Fibroblast of skin of right biceps (primary cell): ENCODE measurements at regions not wholly inside any gene's neighbourhood (a gene's known extent, or its start where the extent isn't known, plus 50 kb on each side); places are given as distances from the start of the nearest gene placed in this dataset.

Experiments used
- DNase-seq: peaks from one replicate; pipeline ENCODE4 v3.0.0-alpha.2; 2013

DNA sequence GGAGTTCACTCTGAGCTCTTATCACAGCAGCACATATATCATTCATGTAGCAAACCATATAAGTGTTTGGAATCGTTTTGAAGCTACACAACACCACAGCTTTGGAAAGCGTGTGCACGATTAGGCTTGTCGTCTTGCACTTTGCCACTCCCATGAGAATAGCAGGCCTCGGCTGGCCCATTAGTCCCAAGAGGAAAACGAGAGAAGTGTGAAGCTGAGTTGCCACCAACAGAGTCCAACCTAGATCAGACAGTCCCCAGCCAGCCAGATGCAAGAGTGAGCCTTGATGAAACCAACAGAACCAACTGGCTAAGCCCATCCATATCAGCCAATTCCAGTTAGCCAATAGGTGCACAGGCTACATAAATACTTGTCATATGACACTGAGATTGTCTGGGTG, 238.4 kb downstream of the C1orf94 start:
- DNase-seq: no peak

DNA sequence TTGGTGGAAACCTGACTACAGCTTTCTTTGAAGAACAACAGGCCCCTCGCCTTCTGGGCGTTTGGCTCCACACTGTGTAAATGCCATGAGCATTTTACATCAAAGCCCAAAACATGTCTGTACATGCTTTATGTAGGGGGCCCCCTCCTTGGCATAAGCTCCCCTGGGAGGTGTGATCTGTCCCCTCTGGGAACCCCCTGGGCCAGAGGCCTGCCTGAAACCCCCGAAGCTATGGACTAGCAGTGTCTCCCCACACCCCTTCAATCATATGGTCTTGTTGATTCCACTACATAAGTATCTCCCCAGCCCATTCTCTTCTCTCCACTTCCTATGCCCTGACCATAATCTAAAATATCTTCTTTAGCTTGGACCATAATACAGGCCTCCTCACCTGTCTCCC, 241.5 kb downstream of the C1orf94 start:
- no peak for DNase-seq

DNA sequence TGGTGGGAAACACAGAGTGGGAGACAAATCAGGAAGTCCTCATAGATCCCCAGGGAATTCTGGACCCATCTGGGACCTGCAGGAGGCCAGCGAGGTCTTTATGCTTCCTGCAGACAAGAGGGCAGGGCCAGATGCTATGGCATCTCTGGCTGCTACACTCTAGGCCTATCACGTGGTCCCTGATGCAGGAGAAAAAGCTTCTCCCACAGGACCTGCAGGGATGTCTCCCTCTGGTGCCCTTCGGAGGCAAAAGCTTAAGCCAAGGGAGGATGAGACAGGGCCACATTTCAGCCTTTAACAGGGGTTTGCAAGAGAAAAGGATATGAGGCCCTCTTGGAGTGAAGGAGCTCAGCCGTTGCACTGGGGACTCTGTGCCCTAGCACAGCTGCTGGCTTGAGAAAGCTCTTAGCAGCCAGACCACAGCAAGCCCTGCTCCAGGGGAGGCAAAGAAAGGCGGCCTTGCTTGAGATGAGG, 243.0 kb downstream of the C1orf94 start:
- peak; percentile 40 for DNase-seq

DNA sequence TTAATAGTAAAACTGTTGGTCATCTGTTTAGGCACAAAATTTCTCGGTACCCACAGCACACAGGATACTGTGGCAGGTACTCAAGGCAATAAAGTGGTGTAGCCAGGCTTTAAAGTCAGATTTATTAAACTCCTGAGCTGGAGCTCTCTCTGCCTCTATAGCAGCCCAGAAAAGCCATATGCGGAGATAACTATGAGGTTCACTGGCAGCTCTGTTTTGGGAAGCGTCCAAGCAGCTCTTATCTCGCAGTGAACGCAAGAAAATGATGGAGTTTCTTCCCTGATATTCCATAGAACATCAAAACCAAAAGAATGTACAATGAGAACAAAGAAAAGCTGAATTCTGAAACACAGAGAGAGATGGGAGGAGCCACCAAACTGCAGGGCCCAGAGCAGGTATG, 248.3 kb downstream of the C1orf94 start:
- no peak for DNase-seq

DNA sequence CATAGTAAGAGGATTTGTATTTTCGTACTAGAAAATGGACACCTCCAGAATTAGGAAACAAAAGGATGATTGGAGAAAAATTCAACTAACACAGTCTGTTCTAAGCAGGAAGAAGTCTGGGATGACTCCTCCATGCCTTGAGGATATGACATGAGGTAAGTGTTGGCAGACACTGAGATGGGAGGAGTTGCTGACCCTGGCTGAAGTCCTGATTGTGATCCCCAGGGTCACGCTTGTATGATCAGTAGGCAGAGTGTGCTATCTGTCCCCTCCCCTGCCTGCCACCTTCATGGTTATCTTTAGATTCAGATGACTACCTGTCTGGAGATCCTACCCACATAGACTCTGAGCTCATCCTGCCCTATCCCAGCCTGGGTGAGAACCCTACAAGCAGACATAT, 249.1 kb downstream of the C1orf94 start:
- DNase-seq: no peak

DNA sequence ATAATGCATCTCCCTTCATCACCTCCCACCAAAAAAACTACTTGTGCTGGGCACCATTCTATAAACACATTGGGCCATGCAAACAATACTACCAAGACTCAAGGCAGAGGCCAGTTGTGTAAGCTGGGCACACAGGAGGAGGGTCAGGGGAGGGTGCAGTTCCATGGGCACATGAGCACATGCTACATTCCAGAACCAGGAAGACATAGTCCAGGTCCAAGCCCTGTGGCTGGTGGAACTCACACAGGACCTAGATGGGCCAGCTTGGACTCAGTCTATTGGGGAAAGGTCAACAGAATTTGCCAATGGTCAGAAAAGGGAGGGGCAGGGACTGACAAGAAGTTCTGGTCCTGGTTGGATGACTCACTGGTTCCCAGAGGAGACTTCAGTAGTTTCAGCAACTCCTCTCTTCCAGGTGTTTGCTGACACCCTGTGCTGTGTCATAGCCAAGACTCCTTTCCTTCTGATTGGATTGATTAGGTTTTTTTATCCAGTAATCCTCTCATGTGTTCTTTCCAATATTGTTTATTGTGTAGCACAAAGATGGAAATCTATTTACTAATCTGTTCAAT, 249.7 kb downstream of the C1orf94 start:
- DNase-seq: no peak

DNA sequence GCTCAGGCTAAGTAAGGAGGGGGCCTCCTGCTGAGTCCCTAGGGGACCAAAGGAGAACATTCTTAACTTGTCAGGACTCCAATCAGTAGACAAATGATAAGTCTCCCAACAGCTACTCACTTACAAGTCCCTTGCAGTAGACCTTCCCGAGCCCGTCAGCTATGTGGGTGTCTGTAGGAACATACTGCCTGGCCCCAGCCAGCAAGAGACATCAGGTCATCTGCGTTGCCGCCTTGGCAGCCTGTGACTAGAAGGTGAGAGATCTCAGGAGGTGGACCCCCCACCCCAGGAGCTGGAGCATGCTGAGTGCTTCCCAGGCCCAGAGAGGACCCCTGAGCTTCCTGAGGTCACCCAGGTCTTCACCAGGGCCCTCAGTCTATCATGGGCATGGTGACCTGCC, 250.5 kb downstream of the C1orf94 start:
- DNase-seq: no peak

DNA sequence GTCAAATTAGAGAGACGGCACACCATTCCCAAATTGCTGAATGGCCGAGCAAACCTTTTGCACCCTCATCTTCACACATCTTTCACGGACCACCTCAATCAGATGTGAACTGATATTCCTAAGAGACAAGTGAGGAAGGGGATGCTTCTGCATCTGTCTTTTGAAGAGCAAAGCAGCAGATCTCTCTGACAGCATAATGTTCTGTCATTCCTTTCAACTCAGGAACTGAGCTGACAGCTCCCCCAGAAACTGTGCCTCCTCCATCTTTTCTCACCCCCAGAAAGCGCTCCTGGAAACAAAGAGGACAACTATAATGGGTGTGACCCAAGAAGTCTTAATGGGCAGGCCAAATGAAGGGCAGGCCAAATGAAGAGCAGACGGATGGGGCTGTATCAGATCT, 256.4 kb downstream of the C1orf94 start:
- DNase-seq: no peak

DNA sequence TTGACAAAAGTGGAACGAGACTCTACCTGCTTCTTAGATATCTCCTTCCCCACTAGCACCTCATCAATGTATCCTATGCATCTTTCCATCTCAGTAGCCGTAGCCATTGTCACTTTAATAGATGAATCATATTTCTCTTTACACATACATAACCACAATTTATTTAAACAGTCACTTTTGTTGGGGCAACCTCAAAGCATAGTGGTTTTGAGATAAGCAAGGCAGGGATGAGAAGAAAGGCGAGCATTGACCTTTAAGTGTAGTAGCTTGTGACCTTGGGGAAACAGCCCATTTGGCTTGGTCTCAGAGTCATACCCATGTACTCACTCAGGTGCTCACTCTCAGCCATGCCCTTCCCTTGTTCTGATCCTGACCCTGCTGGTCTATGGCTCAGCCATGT, 260.1 kb downstream of the C1orf94 start:
- no peak for DNase-seq

DNA sequence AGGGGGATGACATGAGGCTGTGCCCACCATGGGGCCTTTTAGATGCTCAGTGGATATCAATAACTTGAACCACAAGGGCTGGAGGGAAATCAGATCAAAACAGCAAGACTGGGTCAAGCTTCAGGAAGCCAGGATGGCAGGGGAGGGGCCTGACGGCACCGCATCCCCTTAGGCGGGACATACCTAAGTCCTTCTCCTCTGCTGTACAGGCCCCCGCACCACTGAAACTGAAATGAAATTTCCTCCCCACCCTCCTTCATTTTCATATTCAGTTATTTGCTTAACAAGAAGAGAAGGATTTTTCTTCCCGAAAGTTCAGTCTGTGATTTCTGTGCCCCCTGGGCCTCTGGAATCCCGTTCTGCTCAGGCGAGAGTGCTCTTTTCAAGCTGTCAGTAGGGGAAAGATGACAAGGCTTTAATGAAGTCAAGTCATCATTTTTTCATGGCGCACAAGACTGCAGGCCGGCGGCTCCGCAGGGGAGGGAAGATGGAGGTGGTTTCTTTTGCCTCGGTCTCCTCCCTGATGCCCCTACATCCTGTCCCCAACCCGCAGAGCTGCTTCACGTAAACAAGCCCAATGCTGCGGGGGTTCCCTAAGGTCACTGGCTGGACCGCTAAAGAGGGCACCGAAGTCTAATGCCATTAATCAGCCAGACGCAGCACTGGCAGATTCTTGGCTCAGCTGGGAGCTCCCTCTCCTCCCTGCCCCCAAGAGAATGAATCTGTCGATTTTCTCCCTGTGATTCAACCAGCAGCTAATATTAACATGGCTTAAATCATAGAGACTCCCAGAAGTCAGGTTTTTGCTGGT, 264.8 kb downstream of the C1orf94 start:
- DNase-seq: peak; percentile 29

DNA sequence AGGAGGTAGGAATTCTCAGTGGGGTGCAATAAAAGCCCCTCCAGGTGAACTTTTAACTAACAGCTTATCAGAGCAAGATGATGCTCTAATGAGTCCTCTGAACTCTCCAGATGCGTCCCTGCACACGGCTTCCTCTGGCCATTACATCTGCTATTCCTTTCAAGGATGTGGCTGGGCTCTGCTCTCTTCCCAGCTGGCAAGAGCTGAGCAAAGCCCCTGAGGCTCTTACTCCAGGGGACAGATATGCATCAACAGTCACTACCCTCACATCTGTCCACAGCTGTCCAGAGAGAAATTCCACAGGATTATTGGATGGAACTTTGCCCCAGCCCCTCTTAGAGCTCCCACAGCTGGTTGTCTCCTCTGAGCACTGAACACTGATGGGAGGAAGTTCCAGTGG, 267.8 kb downstream of the C1orf94 start:
- no peak for DNase-seq

DNA sequence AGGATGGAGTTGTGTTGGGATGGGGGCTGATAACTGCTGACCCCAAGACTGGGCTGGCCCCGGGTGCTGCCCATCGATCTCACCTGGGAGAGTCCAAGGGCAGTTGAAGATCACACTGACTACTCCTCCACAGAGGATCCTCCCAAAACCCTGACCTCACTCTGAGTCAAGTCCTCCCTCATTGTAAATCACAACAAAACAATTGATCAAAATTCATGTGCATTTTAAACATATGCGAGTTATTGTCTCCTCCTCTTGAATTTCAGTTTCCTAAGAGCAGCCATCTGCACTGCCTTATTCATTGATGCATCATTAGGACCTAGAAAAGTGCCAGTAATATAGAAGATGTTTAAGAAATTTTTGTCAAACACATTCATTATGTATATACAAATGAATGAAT, 273.6 kb downstream of the C1orf94 start:
- DNase-seq: no peak

DNA sequence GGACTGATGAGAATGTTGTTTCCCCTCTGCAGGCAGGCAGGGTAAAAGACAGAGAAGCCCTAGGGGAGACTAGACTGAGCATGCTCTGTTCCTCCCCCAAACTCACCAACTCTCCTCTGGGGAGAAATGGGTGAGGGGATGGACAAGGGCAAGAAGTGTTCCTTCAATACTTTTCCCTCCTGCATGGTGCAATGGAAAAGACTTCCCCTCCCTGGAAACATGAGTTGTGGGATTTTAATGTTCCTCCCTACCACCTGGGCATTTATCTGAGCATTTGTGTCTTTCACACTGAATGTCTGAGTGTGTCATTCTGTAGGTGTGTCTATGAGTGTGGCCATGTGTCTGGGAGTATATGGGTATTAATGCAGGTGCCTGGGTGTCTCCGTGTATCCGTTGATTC, 275.7 kb downstream of the C1orf94 start:
- DNase-seq: no peak

DNA sequence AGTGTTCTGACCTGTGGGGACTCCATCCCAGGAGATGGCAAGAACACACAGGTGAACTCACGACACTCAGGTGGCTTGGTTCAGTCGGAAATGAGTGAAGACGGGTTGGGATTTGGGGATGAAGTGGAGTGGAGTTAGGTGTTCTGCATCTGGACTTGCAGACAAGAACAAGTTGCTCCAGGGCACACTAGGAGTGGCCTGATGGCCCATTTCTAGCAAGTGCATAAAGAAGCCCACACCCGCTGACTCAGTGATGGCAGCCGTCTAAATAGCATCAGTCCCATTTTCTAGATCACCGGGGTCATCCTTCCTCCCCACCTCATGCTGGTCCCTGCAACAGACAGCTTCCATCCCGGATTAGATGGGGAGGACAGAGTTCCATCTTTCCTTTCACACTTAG, 278.4 kb downstream of the C1orf94 start:
- no peak for DNase-seq

DNA sequence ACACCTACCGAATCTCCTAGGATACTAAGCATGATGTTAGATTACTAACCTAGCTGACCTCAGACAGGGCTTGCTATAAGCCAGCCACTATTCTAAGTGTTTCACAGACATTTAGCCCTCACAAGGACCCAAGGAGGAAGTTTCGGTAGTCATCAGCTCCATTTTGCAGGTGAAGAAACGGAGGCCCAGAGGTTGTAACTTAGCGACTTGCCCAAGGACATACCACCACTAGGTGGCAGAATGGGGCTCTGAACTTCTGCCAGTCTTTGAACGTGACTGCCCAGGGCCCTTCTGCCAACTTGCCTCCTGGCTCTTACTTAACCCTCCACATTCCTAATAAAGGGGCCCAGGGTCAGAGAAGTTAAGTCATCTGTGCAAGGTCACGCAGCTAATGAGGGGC, 283.5 kb downstream of the C1orf94 start:
- peak; percentile 6 for DNase-seq

DNA sequence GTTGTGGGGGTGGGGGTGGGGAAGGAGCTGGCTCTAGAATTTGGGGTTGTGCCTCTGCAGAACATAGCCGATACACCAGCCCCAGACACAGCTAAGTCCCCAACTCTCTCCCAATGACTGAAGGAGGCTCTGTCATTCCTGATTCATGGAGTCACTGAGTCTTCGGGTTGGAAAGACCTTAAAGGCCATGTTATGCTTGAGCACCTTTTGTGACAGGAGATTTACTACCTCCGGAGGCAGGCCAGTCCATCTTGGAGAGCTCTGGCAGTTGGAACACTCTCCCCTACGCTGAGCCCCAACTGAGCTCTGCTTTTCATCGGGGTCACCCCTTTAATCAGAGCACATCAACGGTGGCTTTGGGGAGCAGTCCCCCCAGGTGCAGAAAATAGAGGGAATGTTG, 284.4 kb upstream of the GJB5 start:
- no peak for DNase-seq

DNA sequence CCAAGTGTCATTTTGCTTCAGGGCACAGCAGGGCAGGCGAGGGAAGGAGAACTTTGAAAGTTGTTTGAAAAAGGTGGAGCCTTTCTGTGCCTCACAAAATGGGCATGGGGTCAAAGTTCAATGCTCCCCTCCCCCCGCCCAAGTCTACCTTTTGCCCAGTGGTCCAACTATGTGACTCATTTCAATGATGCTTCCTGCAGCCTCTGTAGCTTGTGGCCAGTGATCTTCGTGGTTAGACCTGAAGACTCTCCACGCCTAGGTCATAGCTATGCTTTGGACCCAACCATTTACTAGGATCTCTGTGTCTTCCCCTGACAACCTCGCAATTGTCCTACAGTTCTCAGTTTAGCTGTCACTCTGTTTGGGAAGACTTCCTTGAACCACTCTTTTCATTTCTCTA, 280.3 kb upstream of the GJB5 start:
- no peak for DNase-seq

DNA sequence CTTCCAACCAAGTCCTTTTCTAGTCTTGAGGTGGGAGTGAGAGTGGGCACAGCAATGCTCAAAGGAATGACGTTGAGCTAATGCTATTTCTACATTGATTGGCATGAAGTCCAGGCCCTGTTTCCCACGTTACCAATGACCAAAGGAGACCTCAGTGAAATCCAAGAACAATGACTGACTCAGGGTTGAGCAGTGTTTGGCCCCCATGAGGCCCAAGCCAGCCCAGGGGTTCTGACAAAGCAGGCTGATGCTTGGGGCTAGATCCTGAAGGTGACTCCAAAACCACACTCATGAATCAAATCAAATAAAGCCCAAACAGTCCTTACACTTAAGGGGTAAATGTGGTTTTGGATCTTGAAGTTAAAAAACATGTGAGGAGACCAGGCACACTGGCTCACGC, 278.5 kb upstream of the GJB5 start:
- no peak for DNase-seq

DNA sequence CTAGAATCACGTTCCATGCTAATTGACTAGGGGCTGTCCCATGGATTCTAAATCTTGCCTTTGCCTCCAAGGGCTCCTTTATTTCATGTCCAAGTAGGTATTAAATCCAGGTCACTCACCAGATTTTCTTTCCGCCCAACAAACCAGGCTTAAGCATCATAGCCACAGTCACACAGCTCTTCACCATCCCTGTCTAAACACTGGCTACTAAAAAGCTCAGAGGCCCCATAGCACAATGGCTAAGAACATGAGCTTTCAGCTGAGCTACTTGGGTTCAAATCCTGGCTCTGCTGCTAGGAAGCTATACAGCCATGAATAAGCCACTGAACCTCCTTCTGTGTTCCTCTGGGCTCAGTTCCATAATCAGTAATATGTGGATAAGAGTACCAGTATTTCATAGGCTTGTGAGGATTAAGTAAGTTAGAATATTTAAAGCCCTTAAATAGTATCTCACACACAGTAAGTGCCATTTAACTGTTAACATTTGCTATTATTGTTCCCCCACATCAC, 277.2 kb upstream of the GJB5 start:
- DNase-seq: no peak

DNA sequence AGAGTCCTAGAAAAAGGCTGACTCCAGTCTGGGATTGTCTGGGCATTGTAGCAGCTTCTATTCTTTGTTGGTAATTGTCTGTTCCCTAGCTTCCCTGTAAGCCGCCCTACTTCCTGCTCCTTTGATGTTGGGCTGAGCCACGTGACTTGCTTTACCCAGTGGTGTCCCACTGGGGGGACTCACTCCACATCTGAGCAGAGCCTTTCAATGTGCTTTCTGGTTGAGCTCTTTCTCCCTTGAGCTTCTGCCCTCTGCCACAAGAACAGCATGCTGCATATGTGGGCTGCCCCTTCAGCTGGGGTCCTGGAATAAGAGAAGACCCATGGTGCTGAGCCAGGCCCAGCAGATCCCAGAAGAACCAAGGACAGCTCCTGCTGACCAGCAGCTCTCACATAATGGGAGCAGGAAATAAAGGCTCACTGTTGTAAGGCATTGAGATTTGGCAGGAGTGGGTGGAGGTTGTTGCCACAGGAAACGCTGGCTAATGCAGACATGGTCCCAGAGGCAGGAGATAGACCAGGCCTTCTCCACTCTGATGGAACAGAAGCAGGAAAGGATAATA, 276.3 kb upstream of the GJB5 start:
- DNase-seq: no peak

DNA sequence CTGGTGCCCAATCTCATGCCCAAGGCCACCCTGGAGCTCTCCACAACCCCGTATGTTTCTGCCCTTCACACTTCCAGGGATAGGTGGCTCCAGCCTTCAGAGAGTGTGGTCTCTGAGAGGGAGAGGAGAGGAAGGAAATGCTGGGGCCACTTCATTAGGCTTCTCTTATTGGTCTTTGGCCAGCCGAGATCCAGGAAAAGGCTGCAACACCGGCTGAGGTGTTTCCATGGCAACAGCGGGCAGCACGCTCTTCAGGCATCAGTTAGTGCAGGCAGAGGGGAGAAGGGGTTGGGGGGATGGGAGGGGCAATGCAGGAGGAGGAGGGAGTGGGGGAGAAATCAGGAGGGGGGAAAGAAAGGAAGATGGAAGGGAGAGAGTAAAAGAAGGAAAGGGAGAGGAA, 275.1 kb upstream of the GJB5 start:
- DNase-seq: no peak

DNA sequence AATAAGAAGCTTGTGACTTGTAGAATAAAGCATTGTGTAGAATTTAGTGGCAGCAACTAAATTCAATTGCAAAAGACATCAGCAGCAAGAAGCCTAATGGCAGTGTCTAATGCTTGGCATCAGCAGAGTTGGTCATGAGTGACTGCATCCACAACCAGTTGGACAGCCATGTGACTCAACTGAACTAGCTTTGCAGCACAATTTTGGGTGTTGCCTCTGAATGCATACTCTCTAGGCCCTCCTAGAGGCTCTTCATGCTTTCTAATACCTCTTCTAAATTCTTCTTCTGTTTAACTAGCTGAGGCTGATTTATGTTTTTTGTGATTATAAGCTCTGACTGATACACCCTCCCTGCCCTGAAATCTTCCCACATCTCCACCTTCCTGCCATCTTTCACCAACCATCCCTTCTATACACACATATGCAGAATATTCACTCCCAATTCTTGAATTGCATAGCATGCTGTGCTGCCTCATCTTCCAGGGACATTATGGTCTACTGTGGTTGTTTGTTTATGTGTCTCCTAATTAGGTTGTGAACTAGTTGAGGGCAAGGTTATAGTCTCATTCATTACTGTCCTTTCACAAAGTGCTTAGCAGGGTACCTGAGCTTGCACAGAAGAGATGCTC, 266.7 kb upstream of the GJB5 start:
- no peak for DNase-seq

DNA sequence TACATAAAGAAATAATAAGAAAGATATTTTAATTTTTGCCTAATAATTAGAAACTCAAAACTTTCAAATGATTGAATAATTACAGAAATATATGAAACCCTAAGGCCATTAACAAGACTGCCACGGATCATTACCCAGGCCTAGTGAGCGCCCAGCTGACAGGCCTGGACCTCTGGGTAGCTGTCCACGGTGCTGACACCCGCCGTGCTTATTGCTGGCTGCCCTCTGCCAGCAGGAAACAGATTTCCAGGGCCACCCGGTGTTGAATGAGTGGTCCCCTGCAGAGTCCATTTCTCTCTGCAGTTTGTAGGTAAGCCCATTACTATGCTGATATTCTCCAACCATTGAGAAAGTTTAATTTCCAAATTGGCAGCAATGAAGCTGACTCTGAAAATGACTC, 254.4 kb upstream of the GJB5 start:
- DNase-seq: peak; percentile 22

DNA sequence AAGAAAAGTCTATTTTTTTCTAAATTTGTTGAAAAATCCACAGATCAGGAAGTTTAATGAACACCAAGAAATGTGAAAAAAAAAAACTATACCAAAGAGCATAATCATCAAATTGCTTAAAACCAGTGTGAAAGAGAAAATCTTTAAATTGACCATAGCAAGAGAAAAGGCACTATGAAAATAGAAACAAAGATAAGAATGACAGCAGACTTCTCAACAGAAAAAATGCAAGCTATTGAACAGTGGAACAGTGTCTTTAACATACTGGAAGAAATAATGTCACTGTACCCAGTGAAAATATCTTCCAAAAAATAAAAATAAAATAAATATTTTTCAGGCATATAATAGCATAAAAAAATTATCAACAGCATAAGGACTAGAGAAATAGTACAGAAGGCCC, 243.0 kb upstream of the GJB5 start:
- no peak for DNase-seq
